ENCODE measurements at regions not wholly inside any gene's neighbourhood (a gene's known extent, or its start where the extent isn't known, plus 50 kb on each side); places are given as distances from the start of the nearest gene placed in this dataset.

DNA sequence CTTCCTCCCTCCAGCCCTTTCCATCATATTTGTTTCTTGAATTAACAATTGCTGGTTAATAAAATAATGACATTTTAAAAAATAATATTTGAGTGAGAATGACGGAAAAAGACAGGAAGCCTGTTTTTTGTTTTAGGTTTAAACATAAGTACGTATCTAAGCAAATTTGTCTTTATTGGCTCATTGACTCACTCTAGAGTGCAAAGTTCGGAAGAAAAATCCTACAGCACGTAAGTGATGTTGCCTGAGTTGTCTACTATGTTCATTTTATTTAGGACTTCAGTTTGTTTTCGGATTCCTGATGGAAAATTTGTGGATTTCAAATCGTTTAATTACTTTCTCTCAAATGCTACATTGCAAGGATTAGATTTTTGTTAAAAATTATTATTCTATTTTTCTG, 1435.7 kb upstream of the ADGRB3 start:
- H3K27me3 ChIP-seq (replicated peaks; ENCODE audit: insufficient read depth, low read length): no peaks in the 10 kb centered on the region
- H3K9me3 ChIP-seq (replicated peaks; ENCODE audit: insufficient read depth, low read length): no peaks in the 10 kb centered on the region
- no peak overlapping the region for H3K4me2 ChIP-seq (ENCODE audit: low read depth, low read length)
- H3K27ac ChIP-seq (ENCODE audit: low read length): no peak overlapping the region
- H2AFZ ChIP-seq (ENCODE audit: low read length): no peak overlapping the region
- no peak overlapping the region for H3K9ac ChIP-seq (ENCODE audit: low read length)
- no peaks in the 10 kb centered on the region for H3F3A ChIP-seq (ENCODE audit: insufficient read depth, low read length)
- no peaks in the 10 kb centered on the region for H3K79me2 ChIP-seq (ENCODE audit: low read length)
- TF ChIP-seq EZH2 (optimal IDR thresholded peaks at IDR 0.05; ENCODE audit: low read depth, low read length) (no peak), EZH2phosphoT487 (IDR thresholded peaks at IDR 0.05; ENCODE audit: low read length) (no peak)
- TF ChIP-seq, protein P1, sequence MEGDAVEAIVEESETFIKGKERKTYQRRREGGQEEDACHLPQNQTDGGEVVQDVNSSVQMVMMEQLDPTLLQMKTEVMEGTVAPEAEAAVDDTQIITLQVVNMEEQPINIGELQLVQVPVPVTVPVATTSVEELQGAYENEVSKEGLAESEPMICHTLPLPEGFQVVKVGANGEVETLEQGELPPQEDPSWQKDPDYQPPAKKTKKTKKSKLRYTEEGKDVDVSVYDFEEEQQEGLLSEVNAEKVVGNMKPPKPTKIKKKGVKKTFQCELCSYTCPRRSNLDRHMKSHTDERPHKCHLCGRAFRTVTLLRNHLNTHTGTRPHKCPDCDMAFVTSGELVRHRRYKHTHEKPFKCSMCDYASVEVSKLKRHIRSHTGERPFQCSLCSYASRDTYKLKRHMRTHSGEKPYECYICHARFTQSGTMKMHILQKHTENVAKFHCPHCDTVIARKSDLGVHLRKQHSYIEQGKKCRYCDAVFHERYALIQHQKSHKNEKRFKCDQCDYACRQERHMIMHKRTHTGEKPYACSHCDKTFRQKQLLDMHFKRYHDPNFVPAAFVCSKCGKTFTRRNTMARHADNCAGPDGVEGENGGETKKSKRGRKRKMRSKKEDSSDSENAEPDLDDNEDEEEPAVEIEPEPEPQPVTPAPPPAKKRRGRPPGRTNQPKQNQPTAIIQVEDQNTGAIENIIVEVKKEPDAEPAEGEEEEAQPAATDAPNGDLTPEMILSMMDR (IDR thresholded peaks at IDR 0.05; ENCODE audit: low read length): no peak
- no peak overlapping the region for H3K4me3 ChIP-seq (ENCODE audit: low read length)
- DNase-seq: no peak
- no peaks in the 10 kb centered on the region for H3K9me2 ChIP-seq (replicated peaks; ENCODE audit: insufficient read depth, low read length)
- no peaks in the 10 kb centered on the region for H3K4me1 ChIP-seq (ENCODE audit: low read length)
- H4K20me1 ChIP-seq (ENCODE audit: insufficient read depth, low read length): no peaks in the 10 kb centered on the region
- no peaks in the 10 kb centered on the region for H3K36me3 ChIP-seq (replicated peaks; ENCODE audit: insufficient read depth, low read length)

DNA sequence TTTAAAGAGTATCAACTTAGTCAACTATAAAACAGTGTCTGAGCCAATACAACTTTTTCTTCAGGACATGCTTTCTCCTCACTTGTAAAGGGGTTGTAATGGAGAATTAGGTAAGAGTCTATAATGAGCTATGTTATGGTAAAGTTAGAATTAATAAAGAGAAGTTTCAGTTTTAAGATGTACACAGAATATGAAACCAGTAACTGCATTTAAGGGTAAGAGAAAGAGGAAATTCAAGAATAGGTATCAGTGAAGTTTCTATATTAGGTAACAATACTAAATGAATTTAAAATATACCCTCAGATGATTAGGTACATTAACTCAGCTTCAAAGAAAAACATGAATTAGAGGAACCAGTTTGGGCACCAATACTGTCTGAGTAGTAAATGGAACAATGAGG, 1444.3 kb upstream of the ADGRB3 start:
- Histone ChIP-seq H2AFZ (ENCODE audit: low read length) (no peak overlapping the region), H3K9me2 (replicated peaks; ENCODE audit: insufficient read depth, low read length) (no peaks in the 10 kb centered on the region), H4K20me1 (ENCODE audit: insufficient read depth, low read length) (no peaks in the 10 kb centered on the region), H3K9me3 (replicated peaks; ENCODE audit: insufficient read depth, low read length) (no peaks in the 10 kb centered on the region), H3F3A (ENCODE audit: insufficient read depth, low read length) (0 out of 2 replicates have a peak, but pooled peaks cover 4% of the 10 kb centered on the region), H3K36me3 (replicated peaks; ENCODE audit: insufficient read depth, low read length) (no peaks in the 10 kb centered on the region), H3K27me3 (replicated peaks; ENCODE audit: insufficient read depth, low read length) (no peaks in the 10 kb centered on the region), H3K79me2 (ENCODE audit: low read length) (no peaks in the 10 kb centered on the region), H3K9ac (ENCODE audit: low read length) (no peak overlapping the region), H3K4me3 (ENCODE audit: low read length) (no peak overlapping the region), H3K4me1 (ENCODE audit: low read length) (peaks cover 13% of the 10 kb centered on the region), H3K4me2 (ENCODE audit: low read depth, low read length) (peak overlapping the region; percentile 42; the same call in 1 of the 2 replicates), H3K27ac (ENCODE audit: low read length) (no peak overlapping the region; the same call in 1 of the 2 replicates)
- no peak for TF ChIP-seq EZH2phosphoT487 (IDR thresholded peaks at IDR 0.05; ENCODE audit: low read length)
- TF ChIP-seq EZH2 (optimal IDR thresholded peaks at IDR 0.05; ENCODE audit: low read depth, low read length): no peak
- TF ChIP-seq, protein P1 (IDR thresholded peaks at IDR 0.05; ENCODE audit: low read length): no peak
- peak; percentile 58 for DNase-seq

DNA sequence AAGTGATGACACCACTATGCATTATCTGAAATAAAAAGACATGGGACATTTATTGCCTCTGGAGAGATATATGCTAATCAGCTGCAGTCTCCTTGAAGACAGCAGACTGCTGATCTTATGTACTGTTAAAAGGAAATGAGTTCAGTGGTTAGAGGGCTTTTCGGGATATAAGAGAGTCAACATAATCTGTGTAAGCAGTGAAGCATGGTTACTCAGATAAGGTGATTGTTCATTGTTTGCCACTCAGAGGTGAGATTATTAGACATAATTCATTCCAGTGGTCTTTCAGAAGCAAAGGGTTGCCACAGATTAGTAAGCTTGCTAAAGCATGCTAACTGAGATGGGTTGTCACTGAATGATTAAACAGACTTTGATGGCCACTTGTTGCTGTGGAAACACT, 1450.7 kb upstream of the ADGRB3 start:
- no peaks in the 10 kb centered on the region for H3K9me3 ChIP-seq (replicated peaks; ENCODE audit: insufficient read depth, low read length)
- no peak overlapping the region for H3K9ac ChIP-seq (ENCODE audit: low read length)
- no peak overlapping the region for H3K4me2 ChIP-seq (ENCODE audit: low read depth, low read length)
- H3F3A ChIP-seq (ENCODE audit: insufficient read depth, low read length): no peaks in the 10 kb centered on the region
- no peak for DNase-seq
- no peak overlapping the region for H3K27ac ChIP-seq (ENCODE audit: low read length)
- H3K27me3 ChIP-seq (replicated peaks; ENCODE audit: insufficient read depth, low read length): no peaks in the 10 kb centered on the region
- H3K36me3 ChIP-seq (replicated peaks; ENCODE audit: insufficient read depth, low read length): no peaks in the 10 kb centered on the region
- H3K79me2 ChIP-seq (ENCODE audit: low read length): no peaks in the 10 kb centered on the region
- no peak overlapping the region for H3K4me3 ChIP-seq (ENCODE audit: low read length)
- no peaks in the 10 kb centered on the region for H4K20me1 ChIP-seq (ENCODE audit: insufficient read depth, low read length)
- no peak overlapping the region for H2AFZ ChIP-seq (ENCODE audit: low read length)
- no peaks in the 10 kb centered on the region for H3K4me1 ChIP-seq (ENCODE audit: low read length)
- no peak for TF ChIP-seq EZH2phosphoT487 (IDR thresholded peaks at IDR 0.05; ENCODE audit: low read length)
- no peaks in the 10 kb centered on the region for H3K9me2 ChIP-seq (replicated peaks; ENCODE audit: insufficient read depth, low read length)

GRCh38 chr6:67175101-67175500, 1460.0 kb upstream of the ADGRB3 start:
- no peak overlapping the region for H3K4me3 ChIP-seq (ENCODE audit: low read length)
- H3K79me2 ChIP-seq (ENCODE audit: low read length): no peaks in the 10 kb centered on the region
- H3K27me3 ChIP-seq (replicated peaks; ENCODE audit: insufficient read depth, low read length): no peaks in the 10 kb centered on the region
- no peak overlapping the region for H3K9ac ChIP-seq (ENCODE audit: low read length)
- H3K27ac ChIP-seq (ENCODE audit: low read length): no peak overlapping the region
- no peak for TF ChIP-seq EZH2phosphoT487 (IDR thresholded peaks at IDR 0.05; ENCODE audit: low read length)
- TF ChIP-seq, protein P1 (IDR thresholded peaks at IDR 0.05; ENCODE audit: low read length): no peak
- TF ChIP-seq EZH2 (optimal IDR thresholded peaks at IDR 0.05; ENCODE audit: low read depth, low read length): no peak
- H3K4me1 ChIP-seq (ENCODE audit: low read length): no peaks in the 10 kb centered on the region
- no peaks in the 10 kb centered on the region for H3K36me3 ChIP-seq (replicated peaks; ENCODE audit: insufficient read depth, low read length)
- no peaks in the 10 kb centered on the region for H3K9me2 ChIP-seq (replicated peaks; ENCODE audit: insufficient read depth, low read length)
- no peak overlapping the region for H3K4me2 ChIP-seq (ENCODE audit: low read depth, low read length)
- H4K20me1 ChIP-seq (ENCODE audit: insufficient read depth, low read length): no peaks in the 10 kb centered on the region
- H3K9me3 ChIP-seq (replicated peaks; ENCODE audit: insufficient read depth, low read length): no peaks in the 10 kb centered on the region
- DNase-seq: no peak
- no peaks in the 10 kb centered on the region for H3F3A ChIP-seq (ENCODE audit: insufficient read depth, low read length)
- no peak overlapping the region for H2AFZ ChIP-seq (ENCODE audit: low read length)
